HG02798 (cell line): ENCODE measurements at regions not wholly inside any gene's neighbourhood (a gene's known extent, or its start where the extent isn't known, plus 50 kb on each side); places are given as distances from the start of the nearest gene placed in this dataset.

Experiments used
- ATAC-seq: cut with Tn5 transposase; IDR thresholded peaks from one replicate; pipeline ENCODE4 v1.9.1; 2021; ENCODE audit warnings: mild to moderate bottlenecking; ENCODE audit not compliant: unreplicated experiment, poor library complexity

DNA sequence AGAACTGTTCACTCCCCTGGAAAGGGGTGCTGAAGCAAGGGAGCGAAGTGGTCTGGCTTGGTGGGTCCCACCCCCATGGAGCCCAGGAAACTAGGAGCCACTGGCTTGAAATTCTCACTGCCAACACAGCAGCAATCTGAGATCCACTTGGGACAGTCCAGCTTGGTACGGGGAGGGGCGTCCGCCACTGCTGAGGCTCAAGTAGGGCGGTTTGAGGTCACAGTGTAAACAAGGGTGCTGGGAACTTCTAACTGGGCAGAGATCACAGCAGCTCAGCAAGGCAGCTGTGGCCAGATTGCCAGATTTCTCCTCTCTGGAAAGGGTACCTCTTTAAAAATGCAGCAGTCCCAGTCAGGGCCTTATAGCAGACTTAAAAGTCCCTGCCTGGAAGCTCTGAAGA, 53.9 kb upstream of the GALNTL6 start:
- ATAC-seq = no peak

GRCh38 chr4:171751538-171751937, 61.7 kb upstream of the GALNTL6 start:
- ATAC-seq = no peak

DNA sequence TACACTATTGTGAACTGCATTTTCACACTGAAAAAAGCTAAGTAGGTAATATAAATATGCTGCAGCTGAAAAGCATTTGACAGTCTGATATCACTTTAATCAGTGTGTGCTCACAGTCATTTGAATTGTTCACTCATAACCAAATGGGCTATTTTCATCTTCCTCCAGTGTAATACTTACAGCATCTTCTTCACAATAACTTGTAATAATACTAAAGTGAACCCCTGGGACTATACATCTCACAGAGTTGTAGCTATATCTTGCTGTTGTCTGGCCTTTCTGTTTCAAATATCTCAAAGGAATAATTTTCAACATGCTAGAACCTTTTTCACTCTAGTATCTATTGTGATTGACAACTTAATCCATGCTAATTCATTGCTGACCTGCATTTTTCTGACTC, 66.8 kb upstream of the GALNTL6 start:
- ATAC-seq = no peak

- ATAC-seq = no peak
Observed at GRCh38 chr4:171742436-171742835, 70.8 kb upstream of the GALNTL6 start.

DNA sequence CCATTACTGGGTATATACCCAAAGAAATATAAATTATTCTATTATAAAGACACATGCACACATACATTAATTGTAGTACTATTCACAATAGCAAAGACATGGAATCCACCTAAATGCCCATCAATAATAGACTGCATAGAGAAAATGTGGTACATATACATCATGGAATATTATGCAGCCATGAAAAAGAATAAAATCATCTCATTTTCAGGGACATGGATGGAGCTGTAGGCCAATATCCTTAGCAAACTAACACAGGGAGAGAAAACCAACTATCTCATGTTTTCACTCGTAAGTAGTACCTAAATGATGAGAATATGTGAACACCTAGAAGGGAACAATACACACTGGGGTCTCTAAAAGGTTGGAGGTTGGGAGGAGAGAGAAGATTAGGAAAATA, 86.0 kb upstream of the GALNTL6 start:
- ATAC-seq = no peak

- no peak for ATAC-seq
Observed at GRCh38 chr4:171721937-171722336, 91.3 kb upstream of the GALNTL6 start.

DNA sequence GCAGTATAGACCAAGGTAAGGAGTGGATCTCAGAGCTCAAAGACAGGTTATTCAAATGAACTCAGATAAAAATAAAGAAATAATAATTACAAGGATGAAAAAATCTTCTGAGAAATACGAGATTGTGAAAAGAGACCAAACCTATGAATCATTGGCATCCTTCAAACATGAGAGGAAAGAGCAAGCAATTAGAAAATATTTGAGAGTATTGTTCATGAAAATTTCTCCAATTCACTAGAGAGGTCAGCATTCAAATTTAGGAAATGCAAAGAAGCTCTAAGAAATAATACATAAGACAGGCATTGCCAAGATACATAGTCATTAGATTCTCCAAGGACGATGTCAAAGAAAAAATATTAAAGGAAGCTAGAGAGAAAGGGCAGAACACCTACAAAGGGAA, 93.5 kb upstream of the GALNTL6 start:
- ATAC-seq = no peak

GRCh38 chr4:171718665-171719064, 94.5 kb upstream of the GALNTL6 start:
- no peak for ATAC-seq

- no peak for ATAC-seq
Observed at GRCh38 chr4:171718069-171718468, 95.1 kb upstream of the GALNTL6 start.

DNA sequence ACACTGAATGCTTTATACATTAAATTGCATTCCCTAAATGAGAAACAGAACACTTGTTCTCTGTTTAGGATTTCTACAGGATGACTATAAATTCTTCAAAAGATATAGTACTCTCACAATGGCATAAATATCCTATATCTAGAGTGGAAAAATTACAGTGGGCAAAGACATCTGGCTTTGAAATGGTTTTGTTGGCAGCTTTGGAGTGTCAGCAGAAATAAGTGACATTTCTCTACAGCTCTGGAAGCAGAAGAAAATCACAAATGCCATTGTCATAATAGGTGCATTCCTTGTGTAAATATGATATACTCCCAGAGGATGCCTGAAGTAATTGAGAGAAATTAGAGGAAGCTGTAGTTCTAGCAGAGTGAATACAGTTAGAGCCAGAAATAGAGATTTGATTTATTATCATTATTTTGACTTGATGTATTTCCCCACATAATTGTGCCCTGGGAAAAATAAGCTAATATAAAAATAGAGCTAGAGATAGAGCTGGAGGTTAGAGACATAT, 95.9 kb upstream of the GALNTL6 start:
- no peak for ATAC-seq

DNA sequence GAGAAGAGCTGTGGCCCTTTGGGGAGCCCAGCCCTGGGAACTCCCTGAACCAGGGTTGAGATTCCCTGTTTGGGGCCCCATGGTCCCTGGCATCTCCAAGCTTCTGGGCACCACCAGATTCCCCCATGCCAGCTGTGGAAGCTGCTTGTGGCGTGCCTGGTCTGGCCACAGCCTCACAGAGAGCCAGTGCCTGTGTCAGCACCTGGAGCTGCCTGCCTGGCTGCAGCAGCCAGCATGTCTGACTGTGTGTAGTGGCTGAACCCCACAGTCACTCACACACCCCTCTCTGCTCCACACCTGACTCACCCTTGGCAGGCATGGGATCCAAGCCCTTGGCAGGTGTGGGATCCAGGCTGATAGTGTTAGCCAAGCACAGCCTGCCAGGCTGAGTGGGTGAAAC, 97.2 kb upstream of the GALNTL6 start:
- no peak for ATAC-seq

DNA sequence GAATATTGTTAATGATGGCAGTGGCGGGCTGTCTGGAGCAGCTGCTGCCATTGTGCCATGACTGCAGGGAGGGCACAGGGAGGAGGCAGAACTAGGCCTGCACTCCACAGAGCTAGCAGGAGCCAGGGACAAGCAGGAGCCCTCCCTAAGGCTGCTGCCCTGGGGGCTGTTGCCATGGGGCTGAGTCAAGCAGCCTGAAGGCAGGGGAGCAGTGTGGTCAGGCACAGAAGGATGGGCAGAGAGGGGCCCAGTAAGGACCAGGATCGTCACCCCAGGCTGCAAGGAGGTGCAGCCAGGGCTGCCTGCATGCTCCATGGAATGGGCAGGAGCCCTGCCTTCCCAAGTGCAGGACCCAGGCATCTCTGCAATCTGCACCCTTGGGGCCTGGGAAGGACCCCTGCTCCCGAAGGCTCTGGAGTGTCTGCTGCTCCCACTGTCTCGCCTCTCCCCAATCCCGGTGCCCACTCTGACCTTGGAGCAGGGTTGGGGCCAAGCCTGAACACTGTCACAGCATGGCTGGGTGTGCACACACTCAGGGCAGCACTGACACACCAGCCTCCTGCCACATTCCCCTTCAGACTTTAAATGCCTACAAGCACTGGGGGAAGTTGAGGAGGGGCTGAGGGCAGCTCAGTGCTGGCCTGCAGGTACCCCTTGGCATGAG, 98.3 kb upstream of the GALNTL6 start:
- ATAC-seq = no peak

GRCh38 chr4:171710743-171711142, 102.5 kb upstream of the GALNTL6 start:
- no peak for ATAC-seq

DNA sequence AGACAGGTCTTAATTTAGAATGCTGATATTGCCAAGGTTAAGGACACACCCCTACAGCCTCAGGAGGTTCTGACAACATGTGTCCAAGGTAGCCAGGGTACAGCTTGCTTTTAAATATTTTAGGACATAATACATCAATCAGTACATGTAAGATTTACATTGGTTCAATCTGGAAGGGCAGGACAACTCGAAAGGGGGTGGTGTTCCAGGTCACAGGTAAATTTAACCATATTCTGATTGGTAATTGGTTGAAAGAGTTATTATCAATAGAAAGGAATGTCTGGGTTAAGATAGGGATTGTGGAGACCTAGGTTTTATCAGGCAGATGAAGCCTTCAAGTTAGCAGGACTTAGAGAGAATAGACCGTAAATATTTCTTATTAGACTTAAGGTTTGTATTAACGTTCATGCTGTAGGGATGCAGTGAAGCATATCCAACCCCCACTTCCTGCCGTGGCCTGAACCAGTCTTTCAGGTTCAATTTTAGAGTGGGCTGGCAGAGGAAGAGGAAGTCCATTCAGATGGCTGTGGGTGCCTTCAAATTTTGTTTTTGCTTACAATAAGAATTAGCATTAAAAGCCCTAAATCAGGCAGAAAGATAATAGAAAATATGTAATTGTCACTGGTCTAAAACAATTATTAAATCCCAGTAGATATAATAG, 136.5 kb upstream of the GALNTL6 start:
- ATAC-seq = peak; percentile 98

DNA sequence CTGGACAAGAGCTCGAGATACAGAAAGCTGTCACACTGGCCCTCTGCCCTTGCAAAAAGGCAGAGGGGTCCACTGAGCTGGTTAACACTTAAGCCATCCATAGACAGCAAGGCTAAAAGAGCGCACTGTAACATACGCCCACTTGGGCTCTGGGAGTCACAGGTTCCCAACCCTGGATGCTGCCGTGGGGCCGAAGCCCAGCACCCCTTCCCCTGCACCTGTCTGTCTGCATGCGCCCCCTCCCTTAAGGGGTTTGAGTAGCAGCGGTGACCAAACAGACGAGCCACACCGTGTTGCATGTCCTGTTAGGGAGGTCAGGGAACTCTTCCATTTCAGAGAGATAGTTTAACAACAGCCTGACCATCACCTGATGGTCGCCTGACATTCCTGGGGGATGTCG, 138.4 kb upstream of the GALNTL6 start:
- ATAC-seq = no peak

- no peak for ATAC-seq
Observed at GRCh38 chr4:171668403-171668802, 144.8 kb upstream of the GALNTL6 start.

DNA sequence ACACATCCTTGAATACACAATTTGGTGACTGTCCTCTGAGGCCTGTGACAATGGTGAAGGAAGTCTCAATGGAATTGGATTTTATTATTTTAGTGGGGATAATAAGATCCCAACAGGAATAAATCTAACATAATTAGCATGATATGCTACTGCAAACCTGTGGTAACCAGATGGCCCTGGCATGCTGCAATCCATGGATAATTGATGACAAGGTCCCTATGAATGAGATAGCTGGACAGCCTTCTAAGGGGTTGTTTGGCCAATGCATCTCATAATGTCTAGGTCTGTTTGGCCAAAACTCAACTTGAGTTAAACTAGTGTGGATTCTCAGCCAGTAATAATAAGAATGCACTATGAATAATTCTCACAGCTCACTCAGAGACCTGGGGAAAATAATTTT, 145.3 kb upstream of the GALNTL6 start:
- ATAC-seq = no peak

DNA sequence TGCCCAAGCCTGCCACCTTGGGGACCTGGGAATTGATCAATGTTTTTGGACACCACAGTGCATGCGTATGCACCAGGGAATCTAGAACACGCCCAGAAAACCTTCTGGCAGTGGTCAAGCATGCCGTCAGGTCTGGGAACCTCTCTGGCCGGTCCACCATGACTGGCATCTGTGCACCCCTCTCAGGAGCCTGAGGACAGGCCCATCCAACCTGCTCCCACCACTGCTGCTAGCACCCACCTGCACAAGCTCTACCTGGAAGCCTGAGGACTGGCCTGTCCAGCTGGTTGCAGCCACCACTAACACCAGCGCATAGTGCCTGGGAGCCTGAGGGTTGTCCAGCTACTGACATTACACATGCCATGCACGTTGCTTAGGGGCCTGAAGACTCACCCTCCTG, 162.1 kb upstream of the GALNTL6 start:
- no peak for ATAC-seq

- peak; percentile 74 for ATAC-seq
Observed at GRCh38 chr4:171650543-171650942, 162.7 kb upstream of the GALNTL6 start.

GRCh38 chr4:171648926-171649325, 164.3 kb upstream of the GALNTL6 start:
- no peak for ATAC-seq

DNA sequence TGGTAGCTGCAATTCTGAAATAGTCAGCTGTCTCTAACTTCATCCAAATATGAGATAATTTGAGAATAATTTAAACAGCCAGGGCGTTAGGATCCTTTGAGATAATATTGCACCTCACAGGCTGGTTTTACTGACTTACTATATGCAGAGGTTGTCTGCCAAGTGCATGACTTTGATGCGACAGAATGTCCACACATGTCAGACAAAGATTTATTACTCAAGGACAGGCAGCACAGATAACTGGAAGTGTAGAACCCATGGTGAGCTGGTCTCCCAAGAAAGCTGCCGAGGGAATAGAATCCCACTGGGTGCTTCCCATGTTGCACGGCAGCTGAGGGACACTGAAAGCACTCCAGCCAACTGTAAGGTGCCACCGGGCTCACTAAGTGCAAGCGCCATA, 166.2 kb upstream of the GALNTL6 start:
- no peak for ATAC-seq

DNA sequence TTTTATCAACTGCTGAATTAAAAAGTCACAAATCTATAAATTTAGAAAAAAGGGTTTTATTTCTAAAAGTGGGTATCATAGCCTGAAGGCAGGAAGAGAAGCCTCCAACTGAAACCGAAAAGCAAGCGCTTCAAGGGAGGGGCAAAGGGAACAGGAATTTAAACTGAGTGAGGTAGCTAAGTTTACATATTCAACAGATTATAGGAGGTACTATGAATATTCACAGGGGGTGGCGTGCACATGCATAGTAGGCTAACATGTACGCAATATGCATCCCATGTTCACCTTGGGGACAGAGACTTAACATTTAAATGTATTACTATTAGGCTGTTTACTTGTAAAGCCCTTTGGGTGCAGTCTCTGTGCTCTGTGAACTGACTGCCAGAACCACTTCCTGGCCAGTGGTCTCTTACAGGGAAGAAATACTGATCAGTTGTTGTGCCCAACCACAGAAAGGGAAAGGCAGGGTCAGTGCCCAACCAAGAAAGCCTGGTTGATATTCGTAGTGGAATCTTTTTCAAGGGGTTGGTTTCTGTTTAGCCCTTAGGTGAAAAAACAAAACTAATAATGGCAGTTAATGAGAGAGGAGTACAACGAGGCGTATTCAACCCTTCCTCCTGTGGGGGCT, 168.7 kb upstream of the GALNTL6 start:
- peak; percentile 85 for ATAC-seq
